ENCODE measurements at regions not wholly inside any gene's neighbourhood (a gene's known extent, or its start where the extent isn't known, plus 50 kb on each side); places are given as distances from the start of the nearest gene placed in this dataset.

DNA sequence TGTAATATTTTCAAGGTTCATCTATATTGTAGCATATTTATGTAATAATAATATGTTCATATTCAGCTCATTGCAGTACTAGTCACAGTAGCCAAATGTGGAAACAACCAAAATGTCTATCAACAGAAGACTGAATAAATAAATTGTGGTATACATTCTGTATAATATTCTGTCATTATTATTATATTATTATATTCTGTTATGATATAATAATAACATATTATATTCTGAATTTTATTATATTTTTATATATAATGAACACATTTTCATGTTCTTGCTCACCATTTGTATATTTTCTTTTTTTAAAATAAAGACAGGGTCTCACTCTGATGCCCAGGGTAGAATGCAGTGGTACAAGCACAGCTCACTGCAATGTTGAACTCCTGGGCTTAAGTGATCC lies 91.2 kb upstream of the STARD3NL start:
- no peak for DNase-seq

DNA sequence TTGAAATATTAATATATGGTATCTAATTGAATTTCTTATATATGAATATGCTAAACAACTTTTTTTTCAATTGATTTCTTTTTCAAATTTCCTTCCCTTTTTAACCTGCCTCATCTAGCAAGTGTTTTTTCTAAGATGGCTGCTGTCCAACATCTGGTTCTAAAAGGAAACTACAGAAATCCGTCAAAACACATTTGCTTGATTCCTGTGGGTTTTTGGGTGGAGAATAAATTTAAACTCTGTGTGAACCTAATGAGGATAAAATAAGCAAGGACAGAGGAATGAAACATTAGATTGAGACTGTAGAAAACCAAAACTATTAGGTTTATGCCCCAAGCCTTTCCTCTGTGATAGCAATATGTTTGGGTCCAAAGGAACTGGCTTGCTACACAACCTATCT lies 75.5 kb upstream of the STARD3NL start:
- DNase-seq: peak; percentile 20 to 46 (median 28)

DNA sequence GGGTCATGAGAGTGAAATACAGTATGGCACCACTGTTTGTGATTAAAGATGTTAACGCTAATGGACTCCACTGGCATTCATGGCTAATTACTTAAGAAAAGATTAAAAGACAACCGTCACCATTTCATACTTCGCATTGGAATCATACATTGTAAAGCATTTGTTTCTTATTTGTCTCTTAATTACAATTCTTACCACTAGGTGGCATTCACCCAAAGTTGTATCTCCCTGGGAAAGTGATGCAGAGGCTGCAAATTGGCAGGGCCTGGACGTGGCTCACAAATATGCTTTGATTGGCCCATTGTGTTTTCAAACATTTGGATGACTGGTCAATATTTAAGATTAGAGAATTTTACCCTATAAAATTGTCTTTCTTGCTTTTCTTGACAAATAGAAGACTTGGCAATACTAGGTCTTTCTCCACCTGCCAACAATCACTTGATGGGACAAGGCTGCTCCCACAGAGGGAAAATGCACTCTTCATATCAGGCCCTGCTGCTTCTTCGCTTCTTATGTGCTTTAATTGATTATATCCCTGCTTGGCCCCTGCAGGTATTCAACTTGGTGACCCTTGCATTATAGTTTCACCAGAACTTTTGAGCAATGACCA lies 72.1 kb upstream of the STARD3NL start:
- DNase-seq: peak; percentile 37 to 64 (median 52)

DNA sequence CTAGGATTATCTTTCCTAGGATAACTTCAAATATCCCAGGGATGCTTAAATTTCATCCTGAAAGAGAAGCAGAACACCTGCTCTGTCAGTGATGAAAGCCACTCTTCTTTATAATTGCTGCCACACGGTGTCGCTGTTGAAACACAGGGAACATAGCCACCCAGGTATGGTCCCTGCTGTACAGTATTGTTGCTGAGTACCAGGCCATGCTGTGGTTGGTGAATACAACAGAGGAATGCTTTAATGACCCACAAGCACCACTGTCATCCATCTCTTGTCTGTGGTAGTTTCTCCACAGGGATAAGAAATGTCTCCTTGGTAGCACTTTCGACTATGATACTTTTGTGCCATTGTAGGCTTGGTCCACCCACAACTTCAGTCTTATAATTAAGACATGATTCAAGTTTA lies 70.6 kb upstream of the STARD3NL start:
- peak; percentile 40 to 62 (median 56) for DNase-seq

DNA sequence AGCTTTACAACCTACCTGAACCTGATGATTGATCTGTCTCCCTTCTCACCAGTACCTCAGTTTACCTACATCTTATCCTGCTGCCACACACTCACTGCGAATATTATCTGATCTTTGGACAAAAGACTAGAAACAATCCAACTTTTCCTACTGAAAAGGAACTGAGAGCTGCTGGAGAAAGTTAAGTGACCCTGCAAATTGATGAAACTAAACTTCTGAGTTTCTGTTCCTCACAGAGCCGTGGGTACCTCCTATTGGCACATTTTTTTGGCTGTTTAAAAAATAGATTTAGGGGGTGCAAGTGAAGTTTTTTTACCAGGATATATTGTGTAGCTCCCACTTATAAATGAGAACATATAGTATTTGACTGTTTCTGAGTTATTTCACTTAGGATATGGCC lies 66.0 kb upstream of the STARD3NL start:
- DNase-seq: no peak

DNA sequence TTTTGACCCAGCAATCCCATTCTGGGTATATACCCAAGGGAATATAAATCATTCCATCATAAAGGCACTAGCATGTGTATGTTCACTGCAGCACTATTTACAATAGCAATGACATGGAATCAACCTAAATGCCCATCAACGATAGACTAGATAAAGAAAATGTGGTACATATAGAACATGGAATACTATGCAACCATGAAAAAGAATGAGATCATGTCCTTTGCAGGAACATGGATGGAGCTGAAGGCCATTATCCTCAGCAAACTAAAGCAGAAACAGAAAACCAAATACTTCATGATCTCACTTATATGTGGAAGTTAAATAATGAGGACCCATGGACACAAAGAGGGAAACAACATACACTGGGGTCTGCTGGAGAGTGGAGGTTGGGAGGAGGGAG lies 58.0 kb upstream of the STARD3NL start:
- no peak for DNase-seq

DNA sequence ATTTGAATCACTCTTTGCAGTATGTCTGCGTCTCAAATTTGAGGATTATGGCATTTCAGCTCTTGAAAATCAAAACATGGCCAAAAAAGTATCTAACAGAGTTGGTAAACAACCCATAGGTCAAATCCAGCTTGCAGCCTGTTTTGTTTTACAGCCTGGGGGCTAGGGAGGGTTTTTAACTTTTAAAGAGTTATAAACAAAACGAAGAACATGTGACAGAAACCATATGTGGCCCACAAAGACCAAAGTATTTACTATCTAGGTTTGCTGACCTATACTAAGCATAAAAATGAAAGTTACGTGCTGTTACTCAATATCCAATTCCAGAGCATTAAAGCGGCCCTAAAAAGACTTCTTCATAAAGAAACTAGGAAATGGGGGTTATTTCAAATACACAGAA lies 55.5 kb upstream of the STARD3NL start:
- DNase-seq: no peak

DNA sequence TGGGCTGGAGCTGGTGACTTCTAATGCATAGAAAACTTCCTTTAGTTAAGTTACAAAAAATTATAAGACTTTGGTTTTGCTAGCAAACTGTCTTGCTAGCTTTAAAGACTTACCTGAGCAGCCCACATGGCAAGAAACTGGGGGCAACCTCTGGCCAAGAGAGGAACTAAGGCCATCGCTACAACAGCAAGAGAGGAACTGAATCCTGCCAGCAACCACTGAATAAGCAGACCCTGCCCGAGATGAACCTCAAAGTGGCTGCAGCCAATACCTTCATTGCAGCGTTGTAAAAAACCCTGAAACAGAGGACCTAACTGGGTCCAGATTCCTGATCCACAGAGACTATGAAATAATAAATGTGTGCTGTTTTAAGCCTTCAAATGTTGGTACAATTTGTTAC lies 54.6 kb upstream of the STARD3NL start:
- DNase-seq: no peak

DNA sequence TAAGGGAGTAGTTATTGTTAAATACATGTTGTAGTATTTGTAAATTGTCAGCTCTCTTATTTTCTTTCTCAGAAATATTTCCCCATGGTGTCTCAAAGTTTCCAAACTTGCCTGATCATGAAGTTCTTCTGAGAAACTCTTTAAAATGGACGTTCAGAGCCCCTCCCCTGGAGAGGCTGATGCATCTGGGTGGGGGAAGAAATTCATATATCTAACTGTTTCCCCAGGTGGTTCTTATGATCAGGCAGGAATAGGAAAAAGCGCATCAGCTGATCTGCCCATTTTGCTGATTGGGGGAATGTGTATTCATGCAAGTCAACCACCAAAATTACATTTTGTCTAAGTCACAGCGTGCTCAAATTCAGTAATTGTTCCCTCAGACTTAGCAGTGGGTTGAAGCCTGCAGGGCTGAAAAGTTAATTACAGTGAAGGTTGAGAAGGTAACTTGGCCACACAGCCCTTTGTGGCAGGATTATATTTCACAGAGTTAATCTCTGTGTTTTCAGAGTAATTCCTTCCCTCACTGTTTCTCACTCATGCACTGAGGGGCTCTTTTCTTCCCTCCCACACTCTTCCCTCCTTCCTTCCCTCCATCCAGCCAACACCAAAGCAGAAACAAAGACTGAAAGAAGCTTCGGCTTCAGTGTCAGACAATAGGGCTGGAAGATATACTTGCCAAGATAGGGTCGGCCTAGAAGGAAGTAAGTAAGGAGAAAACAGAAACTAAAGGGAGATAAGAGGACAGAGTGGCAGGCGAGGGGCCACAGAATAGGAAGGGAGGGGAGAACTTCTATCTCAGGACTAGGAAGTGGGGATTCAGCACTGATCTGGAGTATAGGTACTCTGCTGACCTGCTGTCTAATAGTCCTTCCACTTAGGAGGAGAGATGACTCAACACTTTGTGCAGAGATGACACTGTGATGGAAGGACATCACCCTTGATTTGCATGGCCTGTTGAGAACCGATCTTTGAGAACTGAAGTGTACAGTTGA lies 50.5 kb upstream of the STARD3NL start:
- no peak for DNase-seq
